Caki2 (cell line): ENCODE measurements at regions not wholly inside any gene's neighbourhood (a gene's known extent, or its start where the extent isn't known, plus 50 kb on each side); places are given as distances from the start of the nearest gene placed in this dataset.
"Not testable (repeated sequence)": the region's sequence is repeated elsewhere in the genome, so short reads cannot be mapped to it uniquely, and the experiment has no call there.

ENCODE experiments used
- DNase-seq: peaks from one replicate; pipeline ENCODE4 v3.0.0-alpha.2; 2015; ENCODE audit warnings: low read depth
- in situ Hi-C: cut with HindIII; loops from 2 replicates; pipeline ENCODE4 v1.10.0; 2016; ENCODE audit warnings: low sequenced_read_pairs, low pct_unique_long_range_greater_than_20kb, mixed read lengths

- in situ Hi-C loops: no loop called here
- no peak for DNase-seq
Measured at GRCh38 chr4:159748834-159749444, 646.1 kb downstream of the RAPGEF2 start.

- DNase-seq: no peak
- in situ Hi-C loops: no loop called here
Measured at GRCh38 chr4:159757499-159757898, 654.6 kb downstream of the RAPGEF2 start.

- DNase-seq: no peak
- in situ Hi-C loops: no loop called here
Measured at GRCh38 chr4:159758061-159758460, 655.2 kb downstream of the RAPGEF2 start.

- in situ Hi-C loops: no loop called here
Measured at GRCh38 chr4:159762672-159763071, 659.8 kb downstream of the RAPGEF2 start.

GRCh38 chr4:159764343-159764952 is 661.6 kb downstream of the RAPGEF2 start:
- DNase-seq: peak; percentile 39
- in situ Hi-C loops: no loop called here

More at GRCh38 chr4:159762672-159763071, 659.8 kb downstream of the RAPGEF2 start:
- no peak for DNase-seq

DNA sequence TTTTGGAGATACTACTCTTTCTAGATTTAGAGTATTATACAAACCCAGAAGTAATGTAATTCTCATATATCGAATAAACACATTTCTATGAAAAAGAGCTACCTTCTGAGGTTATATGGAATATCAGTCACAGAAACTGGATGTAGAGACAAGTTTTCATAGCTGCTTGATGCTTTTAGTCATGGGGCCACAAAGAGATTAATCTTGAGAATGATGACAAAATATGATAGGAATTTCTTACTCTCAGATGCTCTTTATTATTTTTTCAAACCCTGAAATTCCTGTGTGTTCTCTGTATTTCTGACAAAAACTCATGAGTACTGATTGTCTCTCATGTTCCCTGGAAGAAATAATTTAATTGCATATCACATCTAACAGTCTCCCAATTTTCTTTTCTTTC is 662.5 kb downstream of the RAPGEF2 start:
- DNase-seq: no peak
- in situ Hi-C loops: no loop called here

- in situ Hi-C loops: no loop called here
- DNase-seq: no peak
Measured at GRCh38 chr4:159766241-159766640, 663.4 kb downstream of the RAPGEF2 start.

GRCh38 chr4:159767406-159767805 is 664.5 kb downstream of the RAPGEF2 start:
- in situ Hi-C loops: no loop called here

GRCh38 chr4:159768016-159768415 is 665.1 kb downstream of the RAPGEF2 start:
- in situ Hi-C loops: no loop called here
- DNase-seq: no peak

More at GRCh38 chr4:159767406-159767805, 664.5 kb downstream of the RAPGEF2 start:
- DNase-seq: no peak

GRCh38 chr4:159770401-159770800 is 667.5 kb downstream of the RAPGEF2 start:
- DNase-seq: no peak
- in situ Hi-C loops: no loop called here

- no peak for DNase-seq
- in situ Hi-C loops: no loop called here
Measured at GRCh38 chr4:159770969-159771368, 668.1 kb downstream of the RAPGEF2 start.

DNA sequence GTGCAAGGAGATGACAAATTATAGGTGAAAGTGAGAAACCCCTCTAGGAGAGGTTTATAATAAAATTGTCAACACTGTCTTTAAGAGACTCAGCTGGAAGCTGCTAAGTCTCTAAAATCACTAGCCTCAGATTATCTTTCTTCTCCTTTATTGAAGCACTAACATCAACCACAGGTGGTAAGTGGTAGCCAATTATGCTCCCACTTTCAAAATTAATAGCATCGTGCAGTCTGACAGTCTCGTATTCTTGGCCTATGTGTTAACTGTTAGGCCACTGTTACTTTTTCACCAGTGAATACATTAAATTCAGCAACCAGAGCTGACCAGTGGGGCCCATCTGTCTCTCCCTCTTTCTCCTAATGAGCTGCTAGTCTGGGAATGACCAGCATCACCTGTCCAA is 674.1 kb downstream of the RAPGEF2 start:
- DNase-seq: no peak

GRCh38 chr4:159777689-159778088 is 674.8 kb downstream of the RAPGEF2 start:
- no peak for DNase-seq
- in situ Hi-C loops: no loop called here

More for the DNA sequence above, 674.1 kb downstream of the RAPGEF2 start:
- in situ Hi-C loops: no loop called here

GRCh38 chr4:159778298-159778697 is 675.4 kb downstream of the RAPGEF2 start:
- no peak for DNase-seq
- in situ Hi-C loops: no loop called here

- in situ Hi-C loops: no loop called here
- DNase-seq: no peak
Measured at GRCh38 chr4:159779716-159780115, 676.8 kb downstream of the RAPGEF2 start.

DNA sequence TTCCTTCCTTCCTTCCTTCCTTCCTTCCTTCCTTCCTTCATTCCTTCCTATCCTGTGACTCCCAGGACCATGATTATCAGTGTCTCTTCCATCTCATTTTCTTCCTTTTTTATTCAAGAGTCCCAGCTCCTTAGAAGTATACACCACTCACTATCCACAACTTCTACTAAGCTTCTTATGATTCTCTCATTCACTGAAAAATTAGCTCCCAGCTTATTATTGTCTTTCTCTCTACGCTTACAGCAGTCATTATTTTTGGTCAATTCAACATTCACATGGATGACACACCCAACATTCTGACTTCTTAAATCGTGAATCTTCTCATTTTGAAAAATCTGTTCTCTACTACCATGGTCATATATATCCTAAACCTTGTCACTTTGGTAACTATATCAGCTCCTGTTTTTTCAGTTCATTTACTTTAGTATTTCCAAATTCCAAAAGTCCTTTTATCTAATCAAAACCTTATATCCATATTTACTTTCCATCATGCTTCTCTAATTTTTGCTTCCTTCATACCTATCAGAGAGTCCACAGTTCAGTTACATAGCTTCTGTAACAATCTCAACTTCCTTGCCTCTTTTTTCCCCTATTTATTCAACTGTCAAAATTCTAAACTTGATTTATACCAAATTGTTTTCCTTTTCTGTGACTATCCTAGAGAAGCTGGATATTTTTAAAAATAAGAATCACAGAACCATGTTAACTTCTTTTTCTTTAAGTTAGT is 677.5 kb downstream of the RAPGEF2 start:
- no peak for DNase-seq
- in situ Hi-C loops: no loop called here

DNA sequence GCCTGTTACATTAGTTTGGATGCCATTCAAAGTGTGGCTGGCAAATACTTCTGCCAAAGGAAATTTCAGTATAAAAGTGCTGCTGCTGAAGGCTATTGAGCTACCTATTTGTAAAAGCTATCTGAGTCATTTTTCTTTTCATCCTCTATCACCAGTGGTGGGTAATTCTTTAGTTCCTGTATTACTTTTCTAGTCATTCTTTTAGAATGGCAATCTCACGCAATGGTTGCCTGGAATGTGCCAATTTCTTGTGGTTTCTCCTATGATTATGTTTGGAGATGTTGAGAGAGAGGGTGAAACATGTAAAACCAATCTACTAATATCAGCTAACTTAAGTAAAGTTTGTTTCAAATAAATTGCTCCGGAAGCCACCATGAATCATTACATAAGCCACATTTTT is 685.0 kb downstream of the RAPGEF2 start:
- DNase-seq: no peak
- in situ Hi-C loops: no loop called here

DNA sequence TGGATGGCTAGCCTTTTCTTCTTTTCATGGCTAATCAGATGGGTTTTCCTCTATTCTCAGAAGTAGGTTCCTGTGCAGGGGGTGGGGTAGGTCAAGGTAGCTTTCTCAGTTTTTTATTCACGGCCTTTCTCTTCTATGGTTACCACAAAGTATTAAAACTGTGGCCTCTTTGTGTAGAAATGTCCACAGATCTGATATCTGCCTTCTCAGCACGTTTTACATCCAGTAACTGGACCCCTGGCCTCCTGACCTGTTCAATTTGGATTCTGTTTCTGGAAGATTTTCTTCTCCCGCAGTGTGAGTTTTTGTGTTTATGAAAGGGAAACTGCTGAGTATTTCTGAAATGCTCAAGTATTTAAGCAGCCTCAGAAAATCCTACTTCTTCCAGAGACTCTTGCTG is 688.5 kb downstream of the RAPGEF2 start:
- in situ Hi-C loops: no loop called here
- no peak for DNase-seq

DNA sequence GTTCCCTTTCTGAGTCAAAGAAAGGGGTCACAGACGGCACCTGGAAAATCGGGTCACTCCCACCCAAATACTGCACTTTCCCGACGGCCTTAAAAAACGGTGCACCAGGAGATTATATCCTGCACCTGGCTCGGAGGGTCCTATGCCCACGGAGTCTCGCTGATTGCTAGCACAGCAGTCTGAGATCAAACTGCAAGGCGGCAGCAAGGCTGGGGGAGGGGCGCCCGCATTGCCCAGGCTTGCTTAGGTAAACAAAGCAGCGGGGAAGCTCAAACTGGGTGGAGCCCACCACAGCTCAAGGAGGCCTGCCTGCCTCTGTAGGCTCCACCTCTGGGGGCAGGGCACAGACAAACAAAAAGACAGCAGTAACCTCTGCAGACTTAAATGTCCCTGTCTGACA is 701.7 kb downstream of the RAPGEF2 start:
- DNase-seq, in situ Hi-C loops: not testable (repeated sequence)
